HEK293T (cell line): ENCODE measurements at regions not wholly inside any gene's neighbourhood (a gene's known extent, or its start where the extent isn't known, plus 50 kb on each side); places are given as distances from the start of the nearest gene placed in this dataset.

Source experiments
- ARNT ChIP-seq: fragments of 450-650 bp; IDR thresholded peaks from 2 replicates; pipeline ENCODE4 v1.6.1; 2017; ENCODE audit warnings: mild to moderate bottlenecking
- BHLHE40 ChIP-seq: fragments of 450-650 bp; IDR thresholded peaks from 2 replicates; pipeline ENCODE4 v1.6.1; 2016; ENCODE audit warnings: mild to moderate bottlenecking, moderate library complexity, borderline replicate concordance
- ELF4 ChIP-seq: fragments of 450-650 bp; IDR thresholded peaks from 2 replicates; pipeline ENCODE4 v1.6.1; 2017; ENCODE audit warnings: antibody characterized with exemption
- FOXA1 ChIP-seq: fragments of 450-650 bp; IDR thresholded peaks from 2 replicates; pipeline ENCODE4 v1.6.1; 2016; ENCODE audit warnings: mild to moderate bottlenecking
- FOXM1 ChIP-seq: fragments of 450-650 bp; IDR thresholded peaks from 2 replicates; pipeline ENCODE4 v1.6.1; 2017; ENCODE audit warnings: mild to moderate bottlenecking, borderline replicate concordance
- HDGF ChIP-seq: fragments of 450-650 bp; IDR thresholded peaks from 2 replicates; pipeline ENCODE4 v1.6.1; 2017; ENCODE audit warnings: antibody characterized with exemption, borderline replicate concordance
- LEF1 ChIP-seq: fragments of 450-650 bp; IDR thresholded peaks from 2 replicates; pipeline ENCODE4 v1.6.1; 2017; ENCODE audit warnings: mild to moderate bottlenecking, borderline replicate concordance
- PKNOX1 ChIP-seq: fragments of 450-650 bp; IDR thresholded peaks from 2 replicates; pipeline ENCODE4 v1.6.1; 2016
- SP1 ChIP-seq: fragments of 450-650 bp; IDR thresholded peaks from 2 replicates; pipeline ENCODE4 v1.6.1; 2017
- SUZ12 ChIP-seq: fragments of 450-650 bp; IDR thresholded peaks from 2 replicates; pipeline ENCODE4 v1.6.1; 2016; ENCODE audit warnings: mild to moderate bottlenecking
- ZNF384 ChIP-seq: fragments of 450-650 bp; IDR thresholded peaks from 2 replicates; pipeline ENCODE4 v1.6.1; 2016

GRCh38 chr9:30575691-30576090, 1808.8 kb upstream of the ACO1 start:
- TF ChIP-seq ARNT (no peak), PKNOX1 (no peak), SP1 (no peak), HDGF (no peak), BHLHE40 (no peak), ELF4 (no peak), FOXM1 (no peak), SUZ12 (no peak), ZNF384 (no peak), FOXA1 (no peak), LEF1 (no peak)
